DND-41 (cell line): ENCODE measurements at regions not wholly inside any gene's neighbourhood (a gene's known extent, or its start where the extent isn't known, plus 50 kb on each side); places are given as distances from the start of the nearest gene placed in this dataset.
A peak's percentile ranks its signal among the peaks of the same experiment; 100 is the strongest.

Experiments used
- ATAC-seq: fragments of 200-7000 bp; cut with Tn5 transposase; 3 replicates; pipeline ENCODE4 v1.9.1; 2021; ENCODE audit warnings: low read depth; ENCODE audit not compliant: insufficient read depth
- DNase-seq: peaks from one replicate; pipeline ENCODE4 v3.0.0-alpha.2; 2020
- H2AFZ ChIP-seq: 2 replicates; pipeline ENCODE4 v1.6.0; 2012; ENCODE audit warnings: low read depth, low read length
- H3K27ac ChIP-seq: 2 replicates; pipeline ENCODE4 v1.5.1; 2012; ENCODE audit warnings: low read length, inconsistent platforms
- H3K27me3 ChIP-seq: fragments of 200-600 bp; sonication (generic); 2 replicates; pipeline ENCODE4 v1.6.0; 2012; ENCODE audit warnings: low read length, mild to moderate bottlenecking, inconsistent platforms; ENCODE audit not compliant: insufficient read depth, poor library complexity
- H3K36me3 ChIP-seq: 2 replicates; pipeline ENCODE4 v1.5.1; 2012; ENCODE audit warnings: low read length, inconsistent platforms; ENCODE audit not compliant: insufficient read depth
- H3K4me1 ChIP-seq: 2 replicates; pipeline ENCODE4 v1.5.1; 2012; ENCODE audit warnings: mild to moderate bottlenecking, low read length; ENCODE audit not compliant: insufficient read depth
- H3K4me2 ChIP-seq: 2 replicates; pipeline ENCODE4 v1.6.0; 2012; ENCODE audit warnings: mild to moderate bottlenecking, moderate library complexity, low read length, inconsistent platforms; ENCODE audit not compliant: insufficient read depth
- H3K4me3 ChIP-seq, 2 experiments: fragments of 200-600 bp in 1 of 2; shearing (Covaris generic) in 1 of 2; 2 replicates each; pipeline ENCODE4 v1.5.1; 2012 to 2016; ENCODE audit warnings: inconsistent platforms in 2 of 2, low read length in 2 of 2, mild to moderate bottlenecking in 2 of 2, low read depth in 1 of 2, moderate library complexity in 1 of 2
- H3K79me2 ChIP-seq: 2 replicates; pipeline ENCODE4 v1.6.0; 2012; ENCODE audit warnings: low read length, inconsistent platforms; ENCODE audit not compliant: insufficient read depth
- H3K9ac ChIP-seq: 2 replicates; pipeline ENCODE4 v1.6.0; 2012; ENCODE audit warnings: low read depth, mild to moderate bottlenecking, inconsistent platforms, low read length, moderate library complexity
- H3K9me3 ChIP-seq: 2 replicates; pipeline ENCODE4 v1.5.1; 2012; ENCODE audit warnings: low read length, moderate library complexity, mild to moderate bottlenecking, inconsistent platforms; ENCODE audit not compliant: insufficient read depth, severe bottlenecking
- H4K20me1 ChIP-seq: 2 replicates; pipeline ENCODE4 v1.6.0; 2012; ENCODE audit warnings: low read length; ENCODE audit not compliant: insufficient read depth
- CTCF ChIP-seq: IDR thresholded peaks from 2 replicates; pipeline ENCODE4 v1.5.1; 2012; ENCODE audit warnings: borderline replicate concordance, low read length, moderate library complexity, mild to moderate bottlenecking; ENCODE audit not compliant: poor library complexity, severe bottlenecking; ENCODE audit errors: extremely low read depth
- EZH2 ChIP-seq: IDR thresholded peaks from 3 replicates; pipeline ENCODE4 v1.6.1; 2012; ENCODE audit warnings: borderline replicate concordance, low read depth, mild to moderate bottlenecking, moderate library complexity, low read length, inconsistent platforms; ENCODE audit not compliant: severe bottlenecking

- H3K4me2 ChIP-seq = no peak overlapping the region
- no peak overlapping the region for H3K9ac ChIP-seq
- H3K9me3 ChIP-seq = no peaks in the 10 kb centered on the region
- H3K79me2 ChIP-seq = no peaks in the 10 kb centered on the region
- TF ChIP-seq EZH2 = no peak
- no peak for TF ChIP-seq CTCF
- H2AFZ ChIP-seq = no peak overlapping the region
- no peaks in the 10 kb centered on the region for H3K27me3 ChIP-seq
- H3K36me3 ChIP-seq = no peaks in the 10 kb centered on the region
- H3K4me3 ChIP-seq = no peak overlapping the region
- H3K27ac ChIP-seq = no peak overlapping the region
- ATAC-seq (no peak), DNase-seq (no peak)
- H3K4me1 ChIP-seq = no peaks in the 10 kb centered on the region
- no peaks in the 10 kb centered on the region; the same call in 1 of the 2 replicates for H4K20me1 ChIP-seq
Measured at GRCh38 chr13:23950736-23951510, 53.6 kb upstream of the C1QTNF9B start.

GRCh38 chr13:23952796-23953195 lies 55.5 kb upstream of the C1QTNF9B start:
- no peak overlapping the region for H3K4me2 ChIP-seq
- ATAC-seq (no peak), DNase-seq (no peak)
- no peaks in the 10 kb centered on the region for H3K36me3 ChIP-seq
- no peaks in the 10 kb centered on the region; the same call in 1 of the 2 replicates for H4K20me1 ChIP-seq
- H2AFZ ChIP-seq = no peak overlapping the region
- H3K9ac ChIP-seq = no peak overlapping the region
- TF ChIP-seq EZH2 (no peak), CTCF (no peak)
- H3K4me1 ChIP-seq = no peaks in the 10 kb centered on the region
- no peak overlapping the region for H3K4me3 ChIP-seq
- no peaks in the 10 kb centered on the region for H3K79me2 ChIP-seq
- no peak overlapping the region for H3K27ac ChIP-seq
- no peaks in the 10 kb centered on the region for H3K9me3 ChIP-seq
- H3K27me3 ChIP-seq = peaks cover 3% of the 10 kb centered on the region

GRCh38 chr13:23953860-23954512 lies 56.7 kb upstream of the C1QTNF9B start:
- peak; percentile 37; the same call in 2 of the 3 replicates for ATAC-seq
- DNase-seq = no peak
- H4K20me1 ChIP-seq = no peaks in the 10 kb centered on the region
- no peaks in the 10 kb centered on the region for H3K79me2 ChIP-seq
- H2AFZ ChIP-seq = no peak overlapping the region
- H3K27me3 ChIP-seq = peaks cover 3% of the 10 kb centered on the region
- H3K4me3 ChIP-seq = no peak overlapping the region
- no peak overlapping the region for H3K9ac ChIP-seq
- H3K4me1 ChIP-seq = no peaks in the 10 kb centered on the region
- no peaks in the 10 kb centered on the region for H3K9me3 ChIP-seq
- no peak overlapping the region for H3K27ac ChIP-seq
- H3K4me2 ChIP-seq = no peak overlapping the region
- TF ChIP-seq CTCF (no peak), EZH2 (no peak)
- H3K36me3 ChIP-seq = no peaks in the 10 kb centered on the region
